Mucosa of descending colon (tissue), 3 donors: ENCODE measurements at regions not wholly inside any gene's neighbourhood (a gene's known extent, or its start where the extent isn't known, plus 50 kb on each side); places are given as distances from the start of the nearest gene placed in this dataset.

Experiments
- ATAC-seq: fragments of 200-7000 bp; cut with Tn5 transposase; one replicate; pipeline ENCODE4 v1.9.1; 2020; ENCODE audit warnings: mild to moderate bottlenecking, moderate library complexity
- DNase-seq, 3 donors: peaks; one replicate each; pipeline ENCODE4 v3.0.0-alpha.2; 2020
- H3K36me3 ChIP-seq: fragments of 200-600 bp; one replicate; pipeline ENCODE4 v1.8.0; 2021; ENCODE audit warnings: low read depth, mild to moderate bottlenecking
- H3K4me1 ChIP-seq: fragments of 200-600 bp; one replicate; pipeline ENCODE4 v1.8.0; 2021; ENCODE audit warnings: low read depth, mild to moderate bottlenecking
- H3K4me3 ChIP-seq: fragments of 200-600 bp; one replicate; pipeline ENCODE4 v1.8.0; 2021; ENCODE audit warnings: mild to moderate bottlenecking
- H3K9me3 ChIP-seq: fragments of 200-600 bp; one replicate; pipeline ENCODE4 v1.8.0; 2021; ENCODE audit warnings: mild to moderate bottlenecking
- intact Hi-C, 2 donors: fragments of 100-400 bp; cut with DNase I in 1 of 2; cut with micrococcal nuclease in 1 of 2; formaldehyde crosslinking; loops; one replicate each; pipeline versions ENCODE4 v1.11.0 to v1.11.1; 2022; cut with DNase I, micrococcal nuclease
- TF ChIP-seq, protein P1 (sequence below): fragments of 200-600 bp; IDR thresholded peaks from one replicate; pipeline ENCODE4 v1.8.0; 2022; ENCODE audit warnings: antibody characterized with exemption, mild to moderate bottlenecking
- donor health status: DM: no; HTN: no; CAD: no; lungs with moderate emphysema.
- donor health status: DM: no; HTN: no; CAD: no.
- donor health status: DM: no; HTN: yes; CAD: no.

DNA sequence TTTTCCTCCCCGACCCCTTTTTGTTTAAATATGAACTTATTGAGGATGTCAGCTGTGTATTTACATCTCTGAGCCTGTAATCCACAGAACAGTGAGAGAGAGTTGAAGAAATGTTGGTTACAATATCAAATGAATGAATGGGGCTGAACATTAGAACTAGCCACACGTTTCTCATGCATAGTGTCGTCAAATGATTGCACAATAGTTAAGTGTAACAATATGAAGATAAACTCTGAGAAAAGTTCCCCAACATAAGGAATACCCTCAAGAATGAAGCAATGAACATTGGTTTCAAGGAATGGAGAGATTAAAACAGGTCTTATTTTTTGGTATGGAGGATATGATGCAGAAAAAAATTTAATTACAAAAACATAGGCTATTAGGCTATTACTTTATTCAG is 100.5 kb upstream of the DTNBP1 start:
- no peaks in the 10 kb centered on the region for H3K9me3 ChIP-seq
- TF ChIP-seq, protein P1, sequence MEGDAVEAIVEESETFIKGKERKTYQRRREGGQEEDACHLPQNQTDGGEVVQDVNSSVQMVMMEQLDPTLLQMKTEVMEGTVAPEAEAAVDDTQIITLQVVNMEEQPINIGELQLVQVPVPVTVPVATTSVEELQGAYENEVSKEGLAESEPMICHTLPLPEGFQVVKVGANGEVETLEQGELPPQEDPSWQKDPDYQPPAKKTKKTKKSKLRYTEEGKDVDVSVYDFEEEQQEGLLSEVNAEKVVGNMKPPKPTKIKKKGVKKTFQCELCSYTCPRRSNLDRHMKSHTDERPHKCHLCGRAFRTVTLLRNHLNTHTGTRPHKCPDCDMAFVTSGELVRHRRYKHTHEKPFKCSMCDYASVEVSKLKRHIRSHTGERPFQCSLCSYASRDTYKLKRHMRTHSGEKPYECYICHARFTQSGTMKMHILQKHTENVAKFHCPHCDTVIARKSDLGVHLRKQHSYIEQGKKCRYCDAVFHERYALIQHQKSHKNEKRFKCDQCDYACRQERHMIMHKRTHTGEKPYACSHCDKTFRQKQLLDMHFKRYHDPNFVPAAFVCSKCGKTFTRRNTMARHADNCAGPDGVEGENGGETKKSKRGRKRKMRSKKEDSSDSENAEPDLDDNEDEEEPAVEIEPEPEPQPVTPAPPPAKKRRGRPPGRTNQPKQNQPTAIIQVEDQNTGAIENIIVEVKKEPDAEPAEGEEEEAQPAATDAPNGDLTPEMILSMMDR, result no peak
- no peaks in the 10 kb centered on the region for H3K36me3 ChIP-seq
- intact Hi-C loops, result no loop called here
- no peak for ATAC-seq
- no peak overlapping the region for H3K4me3 ChIP-seq
- no peak for DNase-seq
- peaks cover 11% of the 10 kb centered on the region for H3K4me1 ChIP-seq

DNA sequence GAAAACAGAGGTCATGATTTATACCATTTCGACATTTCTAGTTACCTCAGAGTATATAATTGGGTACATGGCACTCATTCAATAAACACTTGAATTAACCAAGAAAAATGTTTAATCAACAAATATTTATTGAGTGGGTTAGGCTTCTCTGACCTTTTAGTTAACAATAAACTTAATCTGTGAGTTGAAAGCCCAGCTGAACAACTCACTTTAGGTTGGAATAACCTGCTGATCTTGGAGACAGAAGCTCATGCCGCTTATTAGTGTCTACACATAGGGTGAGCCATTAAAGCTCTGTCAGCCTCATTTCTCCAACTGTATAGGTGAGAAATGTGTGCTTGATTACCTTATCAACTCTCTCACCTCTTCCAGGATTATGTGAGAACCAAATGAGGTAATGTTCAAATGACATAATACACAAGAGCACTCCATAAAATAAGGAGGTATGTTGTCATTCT is 98.2 kb upstream of the DTNBP1 start:
- H3K9me3 ChIP-seq, result no peaks in the 10 kb centered on the region
- no peak overlapping the region for H3K4me3 ChIP-seq
- ATAC-seq (no peak), DNase-seq (no peak)
- no peaks in the 10 kb centered on the region for H3K36me3 ChIP-seq
- TF ChIP-seq, protein P1, result no peak
- peaks cover 11% of the 10 kb centered on the region for H3K4me1 ChIP-seq
- intact Hi-C loops, result no loop called here

DNA sequence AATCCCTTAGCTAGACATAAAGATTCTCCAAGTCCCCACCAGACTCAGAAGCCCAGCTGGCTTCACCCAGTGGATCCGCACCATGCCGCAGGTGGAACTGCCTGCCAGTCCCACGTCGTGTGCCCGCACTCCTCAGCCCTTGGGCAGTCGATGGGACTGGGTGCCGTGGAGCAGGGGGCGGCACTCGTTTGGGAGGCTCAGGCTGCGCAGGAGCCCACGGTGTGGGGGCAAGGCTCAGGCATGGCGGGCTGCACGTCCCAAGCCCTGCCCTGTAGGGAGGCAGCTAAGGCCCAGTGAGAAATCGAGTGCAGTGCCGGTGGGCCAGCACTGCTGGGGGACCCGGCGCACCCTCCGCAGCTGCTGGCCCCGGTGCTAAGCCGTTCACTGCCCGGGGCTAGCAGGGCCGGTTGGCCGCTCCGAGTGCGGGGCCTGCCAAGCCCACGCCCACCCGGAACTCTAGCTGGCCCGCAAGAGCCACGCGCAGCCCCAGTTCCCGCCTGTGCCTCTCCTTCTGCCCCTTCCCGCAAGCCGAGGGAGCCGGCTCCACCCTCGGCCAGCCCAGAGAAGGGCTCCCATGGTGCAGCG is 95.9 kb upstream of the DTNBP1 start:
- peaks cover 2% of the 10 kb centered on the region for H3K4me1 ChIP-seq
- intact Hi-C loops, result no loop called here
- H3K4me3 ChIP-seq, result no peak overlapping the region
- ATAC-seq (no peak), DNase-seq (peak in 1 of 3 donors; percentile 44)
- H3K36me3 ChIP-seq, result no peaks in the 10 kb centered on the region
- TF ChIP-seq, protein P1, result no peak
- no peaks in the 10 kb centered on the region for H3K9me3 ChIP-seq

DNA sequence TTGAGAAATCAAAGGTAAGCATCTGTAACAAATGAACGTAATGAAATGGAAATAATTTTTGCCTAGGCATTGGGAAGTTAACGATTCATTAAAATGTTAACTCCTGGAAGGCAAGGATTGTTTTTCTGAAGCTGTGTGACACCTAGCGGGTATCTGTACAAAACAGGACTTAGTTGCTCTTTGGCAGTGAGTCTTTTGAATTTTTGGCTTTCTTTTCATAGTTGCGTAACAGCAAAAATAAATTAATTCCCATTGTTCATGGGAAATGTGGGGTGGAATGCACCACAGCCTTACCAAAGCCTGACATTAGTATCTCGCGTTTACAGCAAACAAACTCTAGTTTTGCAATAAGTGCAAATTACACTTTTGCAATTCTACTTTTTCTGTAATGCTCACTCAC is 92.7 kb upstream of the DTNBP1 start:
- TF ChIP-seq, protein P1, result no peak
- Histone ChIP-seq H3K4me3 (no peak overlapping the region), H3K4me1 (no peaks in the 10 kb centered on the region), H3K36me3 (no peaks in the 10 kb centered on the region), H3K9me3 (no peaks in the 10 kb centered on the region)
- ATAC-seq (no peak), DNase-seq (no peak)
- intact Hi-C loops, result no loop called here

DNA sequence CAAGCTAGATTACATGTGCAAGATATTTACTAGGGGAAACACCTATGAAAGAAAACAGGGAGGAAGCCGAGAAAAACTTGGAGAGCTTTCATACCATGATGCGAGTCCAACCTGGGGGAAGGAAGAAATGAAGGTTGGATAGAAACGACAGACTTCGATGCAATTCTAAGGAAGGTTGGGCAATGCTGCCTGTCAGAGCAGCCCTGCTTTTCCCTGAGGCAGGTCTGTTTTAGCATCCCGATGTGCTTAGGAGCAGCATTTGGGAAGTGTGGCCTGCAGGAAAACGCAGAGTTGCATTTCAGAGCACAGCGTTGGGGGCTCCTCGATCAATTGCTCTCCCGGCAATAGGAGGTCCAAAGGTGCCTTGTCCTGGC is 91.9 kb upstream of the DTNBP1 start:
- TF ChIP-seq, protein P1, result no peak
- intact Hi-C loops, result no loop called here
- ATAC-seq (no peak), DNase-seq (no peak)
- H3K4me1 ChIP-seq, result no peaks in the 10 kb centered on the region
- no peak overlapping the region for H3K4me3 ChIP-seq
- no peaks in the 10 kb centered on the region for H3K9me3 ChIP-seq
- no peaks in the 10 kb centered on the region for H3K36me3 ChIP-seq
